ENCODE measurements at regions not wholly inside any gene's neighbourhood (a gene's known extent, or its start where the extent isn't known, plus 50 kb on each side); places are given as distances from the start of the nearest gene placed in this dataset.

GRCh38 chr10:120327675-120328074 lies 129.4 kb upstream of the PLPP4 start:
- TF ChIP-seq CTCF (IDR thresholded peaks at IDR 0.05; ENCODE audit: insufficient read depth, low read length) (no peak), REST (IDR thresholded peaks at IDR 0.05; ENCODE audit: insufficient replicate concordance, low read depth) (no peak), SPI1 (IDR thresholded peaks at IDR 0.05; ENCODE audit: borderline replicate concordance, low read depth) (no peak)

All from HL-60 (cell line).